DOHH2 (cell line): ENCODE measurements at regions not wholly inside any gene's neighbourhood (a gene's known extent, or its start where the extent isn't known, plus 50 kb on each side); places are given as distances from the start of the nearest gene placed in this dataset.
"Not testable (repeated sequence)": the region's sequence is repeated elsewhere in the genome, so short reads cannot be mapped to it uniquely, and the experiment has no call there.

Source experiments
- H3F3A ChIP-seq: fragments of 200-600 bp; sonication (generic), shearing (Covaris generic); 2 replicates; pipeline ENCODE4 v1.6.0; 2016; ENCODE audit warnings: antibody characterized with exemption, mild to moderate bottlenecking; ENCODE audit not compliant: control insufficient read depth, insufficient read depth
- H3K27ac ChIP-seq: fragments of 200-600 bp; sonication (generic); 2 replicates; pipeline ENCODE4 v1.5.1; 2014; ENCODE audit warnings: low read depth, mild to moderate bottlenecking, low read length, moderate library complexity
- H3K27me3 ChIP-seq: fragments of 200-600 bp; sonication (generic); 2 replicates; pipeline ENCODE4 v1.6.1; 2014; ENCODE audit warnings: mild to moderate bottlenecking, low read length, mixed read lengths; ENCODE audit not compliant: control insufficient read depth
- H3K36me3 ChIP-seq: fragments of 200-600 bp; sonication (generic); 2 replicates; pipeline ENCODE4 v1.6.1; 2014; ENCODE audit warnings: mild to moderate bottlenecking, low read length, moderate library complexity, mixed read lengths; ENCODE audit not compliant: control insufficient read depth
- H3K4me1 ChIP-seq: fragments of 200-600 bp; sonication (generic); 2 replicates; pipeline ENCODE4 v1.6.1; 2014; ENCODE audit warnings: mild to moderate bottlenecking, low read length, mixed read lengths; ENCODE audit not compliant: control insufficient read depth
- H3K4me2 ChIP-seq: fragments of 200-600 bp; sonication (generic); 2 replicates; pipeline ENCODE4 v1.6.0; 2014; ENCODE audit warnings: mild to moderate bottlenecking, low read length, moderate library complexity
- H3K4me3 ChIP-seq: fragments of 200-600 bp; sonication (generic); 2 replicates; pipeline ENCODE4 v1.5.1; 2014; ENCODE audit warnings: mild to moderate bottlenecking, low read length, mixed read lengths
- H3K79me2 ChIP-seq: fragments of 200-600 bp; sonication (generic); 2 replicates; pipeline ENCODE4 v1.6.1; 2014; ENCODE audit warnings: mild to moderate bottlenecking, low read length, mixed read lengths; ENCODE audit not compliant: control insufficient read depth
- H3K9me2 ChIP-seq: fragments of 200-600 bp; sonication (generic); replicated peaks from 2 replicates; pipeline ENCODE4 v1.6.1; 2014; ENCODE audit warnings: mild to moderate bottlenecking, low read length, mixed read lengths; ENCODE audit not compliant: control insufficient read depth
- H3K9me3 ChIP-seq: fragments of 200-600 bp; sonication (generic); 2 replicates; pipeline ENCODE4 v1.6.1; 2014; ENCODE audit warnings: antibody characterized with exemption, low read length, mixed read lengths; ENCODE audit not compliant: control insufficient read depth, insufficient read depth
- H4K20me1 ChIP-seq: fragments of 200-600 bp; sonication (generic); 2 replicates; pipeline ENCODE4 v1.6.0; 2014; ENCODE audit warnings: low read depth, mild to moderate bottlenecking, antibody characterized with exemption, low read length, moderate library complexity; ENCODE audit not compliant: control insufficient read depth, insufficient read depth
- EZH2phosphoT487 ChIP-seq: fragments of 200-600 bp; sonication (generic); IDR thresholded peaks from 2 replicates; pipeline ENCODE4 v1.6.1; 2017; ENCODE audit warnings: borderline replicate concordance, mild to moderate bottlenecking, antibody characterized with exemption, low read length, moderate library complexity, mixed read lengths
- TF ChIP-seq, protein P1 (sequence below): fragments of 200-600 bp; sonication (generic); IDR thresholded peaks from one replicate; pipeline ENCODE4 v1.5.1; 2014; ENCODE audit warnings: antibody characterized with exemption, mild to moderate bottlenecking, low read depth, low read length; ENCODE audit not compliant: poor library complexity, severe bottlenecking

GRCh38 chr11:134857035-134857434, 445.0 kb upstream of the B3GAT1 start:
- H3K9me2 ChIP-seq, result no peaks in the 10 kb centered on the region
- no peaks in the 10 kb centered on the region for H3K36me3 ChIP-seq
- H4K20me1 ChIP-seq, result no peaks in the 10 kb centered on the region
- no peaks in the 10 kb centered on the region for H3K79me2 ChIP-seq
- no peaks in the 10 kb centered on the region for H3F3A ChIP-seq
- H3K4me3 ChIP-seq, result no peak overlapping the region
- no peaks in the 10 kb centered on the region for H3K9me3 ChIP-seq
- no peak for TF ChIP-seq EZH2phosphoT487
- TF ChIP-seq, protein P1, sequence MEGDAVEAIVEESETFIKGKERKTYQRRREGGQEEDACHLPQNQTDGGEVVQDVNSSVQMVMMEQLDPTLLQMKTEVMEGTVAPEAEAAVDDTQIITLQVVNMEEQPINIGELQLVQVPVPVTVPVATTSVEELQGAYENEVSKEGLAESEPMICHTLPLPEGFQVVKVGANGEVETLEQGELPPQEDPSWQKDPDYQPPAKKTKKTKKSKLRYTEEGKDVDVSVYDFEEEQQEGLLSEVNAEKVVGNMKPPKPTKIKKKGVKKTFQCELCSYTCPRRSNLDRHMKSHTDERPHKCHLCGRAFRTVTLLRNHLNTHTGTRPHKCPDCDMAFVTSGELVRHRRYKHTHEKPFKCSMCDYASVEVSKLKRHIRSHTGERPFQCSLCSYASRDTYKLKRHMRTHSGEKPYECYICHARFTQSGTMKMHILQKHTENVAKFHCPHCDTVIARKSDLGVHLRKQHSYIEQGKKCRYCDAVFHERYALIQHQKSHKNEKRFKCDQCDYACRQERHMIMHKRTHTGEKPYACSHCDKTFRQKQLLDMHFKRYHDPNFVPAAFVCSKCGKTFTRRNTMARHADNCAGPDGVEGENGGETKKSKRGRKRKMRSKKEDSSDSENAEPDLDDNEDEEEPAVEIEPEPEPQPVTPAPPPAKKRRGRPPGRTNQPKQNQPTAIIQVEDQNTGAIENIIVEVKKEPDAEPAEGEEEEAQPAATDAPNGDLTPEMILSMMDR, result no peak
- H3K4me2 ChIP-seq, result no peak overlapping the region
- no peak overlapping the region for H3K27ac ChIP-seq
- H3K27me3 ChIP-seq, result no peaks in the 10 kb centered on the region
- H3K4me1 ChIP-seq, result no peaks in the 10 kb centered on the region

DNA sequence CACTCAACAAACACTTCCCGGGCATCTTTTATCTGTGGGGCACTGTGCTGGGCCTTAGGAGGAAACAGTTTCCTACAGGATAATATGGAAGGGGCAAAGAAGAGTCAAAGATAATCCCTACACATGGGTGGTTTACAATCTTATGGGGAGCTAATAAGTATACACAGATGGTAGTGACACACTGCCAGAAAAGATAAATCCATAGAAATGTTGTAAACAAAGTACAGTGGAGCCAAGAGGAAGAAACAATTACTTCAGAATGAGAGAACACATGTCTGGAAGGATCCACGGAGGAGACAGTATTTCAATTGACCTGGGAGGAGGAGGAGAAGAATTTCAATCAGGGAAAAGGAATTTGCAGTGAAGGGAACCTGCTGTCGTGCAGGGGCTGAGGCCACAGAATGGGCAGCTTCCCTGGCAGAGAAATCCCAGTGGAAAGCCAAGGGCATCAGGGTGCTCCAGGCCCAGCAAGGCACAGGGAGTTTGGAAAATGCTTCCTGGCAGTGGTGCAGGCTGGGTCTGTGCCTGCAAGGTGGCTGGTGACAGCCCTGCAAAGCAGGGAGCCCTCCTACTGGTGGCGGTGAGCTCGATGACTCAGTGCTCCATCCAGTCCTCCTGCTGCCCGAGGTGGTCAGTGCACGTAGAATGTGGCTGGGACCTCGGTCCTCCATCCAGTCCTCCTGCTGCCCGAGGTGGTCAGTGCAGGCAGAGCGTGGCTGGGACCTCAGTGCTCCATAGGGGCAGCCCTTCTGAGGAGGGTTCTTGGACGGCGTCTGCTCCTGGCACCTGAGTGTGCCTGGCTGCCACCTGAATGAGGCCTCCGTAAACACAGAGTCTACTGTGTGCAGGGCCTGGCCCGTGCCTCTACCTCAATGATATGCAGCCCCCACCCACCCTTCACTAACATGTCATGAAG, 444.3 kb upstream of the B3GAT1 start:
- H3K27me3 ChIP-seq, result no peaks in the 10 kb centered on the region
- no peak for TF ChIP-seq EZH2phosphoT487
- TF ChIP-seq, protein P1, result no peak

DNA sequence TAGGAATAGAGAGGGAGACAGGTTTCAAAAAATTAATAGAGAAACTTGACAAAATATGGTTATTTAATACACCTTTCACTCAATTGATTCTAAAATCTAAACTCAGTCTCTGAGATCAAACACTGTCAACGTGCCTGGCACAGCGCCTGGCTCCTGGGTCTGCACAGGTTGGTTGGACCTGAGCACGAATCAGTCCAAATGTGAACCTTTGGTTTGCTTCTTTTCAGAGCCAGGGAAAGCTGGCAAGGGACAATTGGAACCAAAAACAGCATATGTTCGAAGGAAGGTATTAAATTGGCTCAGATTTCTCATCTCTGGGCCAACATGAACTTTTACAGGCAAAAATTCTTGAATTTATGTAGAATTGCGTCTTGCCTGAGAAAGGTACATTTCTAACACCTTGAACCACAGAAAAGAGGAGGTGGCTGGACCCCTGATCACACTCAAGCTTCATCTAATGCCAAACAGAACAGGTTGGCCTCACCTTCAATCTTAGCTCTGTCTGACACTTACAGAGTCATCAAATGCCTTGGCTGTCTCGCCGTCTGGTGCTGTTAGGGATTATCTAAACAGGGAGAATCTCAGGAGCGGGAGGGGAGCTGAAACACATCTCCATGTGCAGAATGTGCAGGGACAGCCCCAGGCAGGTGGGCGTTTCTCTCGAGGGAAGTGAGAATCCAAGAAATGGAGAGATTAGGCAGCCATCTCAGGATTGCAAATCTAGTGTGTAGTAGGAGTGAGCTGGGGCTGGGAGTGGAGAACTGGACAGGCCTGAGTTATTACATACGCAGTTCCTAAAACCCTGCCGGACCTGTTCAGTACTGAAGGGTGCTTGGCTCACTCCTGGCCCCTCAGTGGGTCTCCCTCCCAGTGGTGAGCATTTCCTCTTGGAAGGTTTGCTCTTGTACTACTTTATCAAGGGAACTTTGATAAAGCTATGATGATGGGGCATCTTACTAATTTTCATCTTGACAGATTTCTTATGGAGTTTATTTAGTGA, 442.2 kb upstream of the B3GAT1 start:
- H3K36me3 ChIP-seq, result no peaks in the 10 kb centered on the region
- no peak overlapping the region for H3K4me2 ChIP-seq
- H3K27ac ChIP-seq, result no peak overlapping the region
- TF ChIP-seq, protein P1, result no peak
- no peak for TF ChIP-seq EZH2phosphoT487
- H3K9me2 ChIP-seq, result no peaks in the 10 kb centered on the region
- no peaks in the 10 kb centered on the region for H3K9me3 ChIP-seq
- no peak overlapping the region for H3K4me3 ChIP-seq
- H3K79me2 ChIP-seq, result no peaks in the 10 kb centered on the region
- H3F3A ChIP-seq, result no peaks in the 10 kb centered on the region
- no peaks in the 10 kb centered on the region for H3K27me3 ChIP-seq
- H4K20me1 ChIP-seq, result no peaks in the 10 kb centered on the region
- H3K4me1 ChIP-seq, result no peaks in the 10 kb centered on the region

More for the DNA sequence above, 444.3 kb upstream of the B3GAT1 start:
- Histone ChIP-seq H3K9me2 (no peaks in the 10 kb centered on the region), H3K27ac (no peak overlapping the region), H3K9me3 (no peaks in the 10 kb centered on the region), H3K4me2 (no peak overlapping the region), H3K36me3 (no peaks in the 10 kb centered on the region), H3K79me2 (no peaks in the 10 kb centered on the region), H3F3A (no peaks in the 10 kb centered on the region), H4K20me1 (no peaks in the 10 kb centered on the region), H3K4me3 (no peak overlapping the region), H3K4me1 (no peaks in the 10 kb centered on the region)

- not testable (repeated sequence) for H3K4me1 ChIP-seq, H3K4me2 ChIP-seq, H3K9me2 ChIP-seq, H3K36me3 ChIP-seq, H3K9me3 ChIP-seq, H3K27ac ChIP-seq, H3K79me2 ChIP-seq, H3K27me3 ChIP-seq, H3K4me3 ChIP-seq, H3F3A ChIP-seq, H4K20me1 ChIP-seq
Observed at GRCh38 chr11:134851503-134852224, 439.6 kb upstream of the B3GAT1 start.
